ENCODE measurements at regions not wholly inside any gene's neighbourhood (a gene's known extent, or its start where the extent isn't known, plus 50 kb on each side); places are given as distances from the start of the nearest gene placed in this dataset.

GRCh38 chr9:29668732-29669131 is 2095.5 kb upstream of the C9orf72 start:
- no peak for DNase-seq
- ATAC-seq: peak; percentile 49 to 54
- H3K9me3 ChIP-seq: no peaks in the 10 kb centered on the region
- no peaks in the 10 kb centered on the region for H3K4me1 ChIP-seq
- intact Hi-C loops (cut with DNase I): no loop called here
- no peaks in the 10 kb centered on the region for H3K27me3 ChIP-seq (ENCODE audit: low read depth)
- TF ChIP-seq CTCF (IDR thresholded peaks at IDR 0.05): no peak
- H3K4me3 ChIP-seq: no peak overlapping the region
- H3K36me3 ChIP-seq: no peaks in the 10 kb centered on the region
- H3K27ac ChIP-seq: no peak overlapping the region

GRCh38 chr9:29669613-29670012 is 2096.3 kb upstream of the C9orf72 start:
- ATAC-seq: no peak
- TF ChIP-seq CTCF (IDR thresholded peaks at IDR 0.05): no peak
- no peaks in the 10 kb centered on the region for H3K9me3 ChIP-seq
- no peaks in the 10 kb centered on the region for H3K27me3 ChIP-seq (ENCODE audit: low read depth)
- H3K27ac ChIP-seq: no peak overlapping the region
- no peaks in the 10 kb centered on the region for H3K4me1 ChIP-seq
- intact Hi-C loops (cut with DNase I): no loop called here
- no peak overlapping the region for H3K4me3 ChIP-seq
- H3K36me3 ChIP-seq: no peaks in the 10 kb centered on the region
- no peak for DNase-seq

GRCh38 chr9:29685531-29685930 is 2112.2 kb upstream of the C9orf72 start:
- intact Hi-C loops (cut with DNase I): no loop called here
- no peak overlapping the region for H3K4me3 ChIP-seq
- no peaks in the 10 kb centered on the region for H3K36me3 ChIP-seq
- TF ChIP-seq CTCF (IDR thresholded peaks at IDR 0.05): no peak
- no peak overlapping the region for H3K27ac ChIP-seq
- H3K4me1 ChIP-seq: no peaks in the 10 kb centered on the region
- ATAC-seq: no peak
- DNase-seq: no peak
- H3K27me3 ChIP-seq (ENCODE audit: low read depth): no peaks in the 10 kb centered on the region
- H3K9me3 ChIP-seq: no peaks in the 10 kb centered on the region

GRCh38 chr9:29691145-29691544 is 2117.9 kb upstream of the C9orf72 start:
- Histone ChIP-seq H3K9me3 (no peaks in the 10 kb centered on the region), H3K27ac (no peak overlapping the region), H3K4me1 (no peaks in the 10 kb centered on the region), H3K36me3 (no peaks in the 10 kb centered on the region), H3K4me3 (no peak overlapping the region), H3K27me3 (ENCODE audit: low read depth) (no peaks in the 10 kb centered on the region)
- intact Hi-C loops (cut with DNase I): no loop called here
- no peak for DNase-seq
- ATAC-seq: no peak
- no peak for TF ChIP-seq CTCF (IDR thresholded peaks at IDR 0.05)

- H3K36me3 ChIP-seq: no peaks in the 10 kb centered on the region
- TF ChIP-seq CTCF (IDR thresholded peaks at IDR 0.05): no peak
- H3K4me3 ChIP-seq: no peak overlapping the region
- intact Hi-C loops (cut with DNase I): no loop called here
- H3K9me3 ChIP-seq: no peaks in the 10 kb centered on the region
- no peak overlapping the region for H3K27ac ChIP-seq
- peak in 1 of 2 donors; percentile 62 for ATAC-seq
- H3K27me3 ChIP-seq (ENCODE audit: low read depth): no peaks in the 10 kb centered on the region
- no peak for DNase-seq
- H3K4me1 ChIP-seq: no peaks in the 10 kb centered on the region
These were observed 2118.6 kb upstream of the C9orf72 start for GRCh38 chr9:29691758-29692407.
